Common myeloid progenitor, CD34-positive (primary cell): ENCODE measurements at regions not wholly inside any gene's neighbourhood (a gene's known extent, or its start where the extent isn't known, plus 50 kb on each side); places are given as distances from the start of the nearest gene placed in this dataset.

ENCODE experiments used
- CTCF ChIA-PET: fragments of 350-600 bp; sonication (Branson Sonifier 250); formaldehyde crosslinking; loops from one replicate; lab custom pipeline; 2021; ENCODE audit warnings: antibody characterized with exemption; lab: Charles Lee
- POLR2A ChIA-PET: fragments of 350-600 bp; sonication (Branson Sonifier 250); formaldehyde crosslinking; loops from one replicate; lab custom pipeline; 2021; ENCODE audit warnings: antibody characterized with exemption; lab: Charles Lee
- DNase-seq, 3 donors: peaks; one replicate each; pipeline versions ENCODE4 v3.0.0 to v3.0.0-alpha.2; 2013
- H3K27ac ChIP-seq, 2 experiments: 1 replicate in 1 of 2; 2 replicates in 1 of 2; pipeline ENCODE4 v1.7.0; 2013; ENCODE audit warnings: inconsistent platforms in 2 of 2, low read length in 2 of 2, mild to moderate bottlenecking in 2 of 2, low read depth in 1 of 2, moderate library complexity in 1 of 2; ENCODE audit not compliant: severe bottlenecking in 2 of 2, insufficient read depth in 1 of 2, poor library complexity in 1 of 2
- H3K27me3 ChIP-seq, 5 experiments: replicated peaks in 2 of 5; 1 replicate in 3 of 5; 2 replicates in 2 of 5; pipeline versions ENCODE4 v1.6.1 to v1.7.0; 2013; ENCODE audit warnings: low read length in 4 of 5, mild to moderate bottlenecking in 2 of 5, moderate library complexity in 2 of 5, inconsistent platforms in 1 of 5; ENCODE audit not compliant: insufficient read depth in 5 of 5, control insufficient read depth in 4 of 5
- H3K36me3 ChIP-seq, 4 experiments: 1 replicate in 2 of 4; 2 replicates in 2 of 4; pipeline versions ENCODE4 v1.6.1 to v1.7.0; 2013; ENCODE audit warnings: low read length in 3 of 4, control low read depth in 1 of 4, mild to moderate bottlenecking in 1 of 4; ENCODE audit not compliant: control insufficient read depth in 4 of 4, insufficient read depth in 4 of 4
- H3K4me1 ChIP-seq, 4 experiments: 1 replicate in 3 of 4; 2 replicates in 1 of 4; pipeline versions ENCODE4 v1.6.1 to v1.7.1; 2013; ENCODE audit warnings: low read length in 3 of 4, mild to moderate bottlenecking in 3 of 4, control low read depth in 1 of 4, inconsistent platforms in 1 of 4, moderate library complexity in 1 of 4; ENCODE audit not compliant: control insufficient read depth in 4 of 4, insufficient read depth in 4 of 4; ENCODE audit errors: control extremely low read depth in 1 of 4
- H3K4me3 ChIP-seq, 7 experiments: 1 replicate in 4 of 7; 2 replicates in 3 of 7; pipeline versions ENCODE4 v1.5.1 to v1.7.0; 2013; ENCODE audit warnings: mild to moderate bottlenecking in 7 of 7, low read length in 6 of 7, moderate library complexity in 6 of 7, inconsistent platforms in 2 of 7, low read depth in 2 of 7, control low read depth in 1 of 7; ENCODE audit not compliant: insufficient read depth in 4 of 7, control insufficient read depth in 1 of 7; ENCODE audit errors: extremely low read depth in 1 of 7
- H3K9me3 ChIP-seq, 5 experiments: 1 replicate in 4 of 5; 2 replicates in 1 of 5; pipeline versions ENCODE4 v1.6.1 to v1.7.1; 2013; ENCODE audit warnings: low read length in 4 of 5, mild to moderate bottlenecking in 2 of 5, inconsistent platforms in 1 of 5, low read depth in 1 of 5, moderate library complexity in 1 of 5; ENCODE audit not compliant: control insufficient read depth in 4 of 5, insufficient read depth in 2 of 5; ENCODE audit errors: control extremely low read depth in 1 of 5
- WGBS: methylation state at CpG from one replicate; pipeline ENCODE4 v1.1.5; 2013; ENCODE audit not compliant: insufficient coverage; 5-methylcytosine and 5-hydroxymethylcytosine counted together

GRCh38 chr3:16102187-16102561, 72.3 kb upstream of the GALNT15 start:
- 93% methylated on average over 2 of the region's 2 CpGs for WGBS
- DNase-seq, result no peak

GRCh38 chr3:16102905-16103364, 71.5 kb upstream of the GALNT15 start:
- ChIA-PET POLR2A (no interaction called here), CTCF (no interaction called here)
- no peak overlapping the region for H3K4me3 ChIP-seq
- no peaks in the 10 kb centered on the region for H3K36me3 ChIP-seq
- no peaks in the 10 kb centered on the region for H3K4me1 ChIP-seq
- no peak overlapping the region for H3K27ac ChIP-seq
- H3K9me3 ChIP-seq, result no peaks in the 10 kb centered on the region
- no peaks in the 10 kb centered on the region for H3K27me3 ChIP-seq
- DNase-seq, result peak in 2 of 3 donors; percentile 1 to 17

More at GRCh38 chr3:16102187-16102561, 72.3 kb upstream of the GALNT15 start:
- POLR2A ChIA-PET, result no interaction called here
- H3K27me3 ChIP-seq, result no peaks in the 10 kb centered on the region
- CTCF ChIA-PET, result no interaction called here
- no peaks in the 10 kb centered on the region for H3K4me1 ChIP-seq
- no peak overlapping the region for H3K4me3 ChIP-seq
- no peaks in the 10 kb centered on the region for H3K9me3 ChIP-seq
- no peaks in the 10 kb centered on the region for H3K36me3 ChIP-seq
- no peak overlapping the region for H3K27ac ChIP-seq

DNA sequence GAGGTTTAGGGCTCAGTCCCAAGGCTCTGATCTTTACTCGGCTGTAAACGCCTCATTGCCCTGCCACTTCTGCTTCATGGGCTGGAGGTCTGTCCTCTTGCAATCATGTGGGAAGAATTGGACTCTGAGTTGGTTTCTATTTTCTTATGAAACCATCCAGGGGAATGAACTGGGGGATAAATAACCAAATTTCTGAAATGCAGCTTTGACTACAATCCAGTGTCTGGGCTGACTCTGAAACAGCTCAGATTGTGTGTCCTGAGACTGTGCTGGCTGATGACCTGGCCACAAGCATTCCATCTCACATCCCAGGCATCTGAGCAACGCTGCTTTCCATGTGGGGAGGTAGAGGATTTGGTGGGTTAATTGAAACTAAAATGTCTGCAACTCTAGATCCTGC, 71.0 kb upstream of the GALNT15 start:
- H3K4me3 ChIP-seq, result no peak overlapping the region
- no peaks in the 10 kb centered on the region for H3K36me3 ChIP-seq
- WGBS, result 100% methylated on average over 2 of the region's 3 CpGs
- DNase-seq, result no peak
- CTCF ChIA-PET, result no interaction called here
- POLR2A ChIA-PET, result no interaction called here
- H3K4me1 ChIP-seq, result no peaks in the 10 kb centered on the region
- no peaks in the 10 kb centered on the region for H3K9me3 ChIP-seq
- no peak overlapping the region for H3K27ac ChIP-seq
- no peaks in the 10 kb centered on the region for H3K27me3 ChIP-seq

DNA sequence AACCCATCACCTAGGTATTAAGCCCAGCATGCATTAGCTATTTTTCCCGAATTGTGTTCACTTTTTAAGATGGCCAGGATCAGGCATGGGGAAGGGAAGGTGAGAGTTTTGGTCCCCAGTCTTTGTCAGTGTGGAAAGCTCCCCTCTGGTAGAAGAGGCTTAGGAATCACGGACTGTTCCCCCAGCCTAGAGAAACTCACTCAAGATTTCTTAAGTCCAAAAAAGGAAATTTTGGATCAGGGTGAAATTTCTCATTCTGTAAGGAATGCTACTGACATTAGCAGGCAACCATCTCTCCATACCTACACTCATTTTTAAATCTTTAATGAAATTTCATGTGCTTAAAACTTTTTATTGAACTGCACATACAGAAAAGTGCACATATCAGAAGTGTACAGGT, 70.3 kb upstream of the GALNT15 start:
- Histone ChIP-seq H3K27me3 (no peaks in the 10 kb centered on the region), H3K4me1 (no peaks in the 10 kb centered on the region), H3K27ac (no peak overlapping the region), H3K36me3 (no peaks in the 10 kb centered on the region), H3K9me3 (no peaks in the 10 kb centered on the region), H3K4me3 (no peak overlapping the region)
- ChIA-PET POLR2A (no interaction called here), CTCF (no interaction called here)
- no peak for DNase-seq
- WGBS, result 100% methylated on average over 1 of the region's 2 CpGs

- ChIA-PET CTCF (no interaction called here), POLR2A (no interaction called here)
- no peak for DNase-seq
- Histone ChIP-seq H3K36me3 (no peaks in the 10 kb centered on the region), H3K4me1 (no peaks in the 10 kb centered on the region), H3K27ac (no peak overlapping the region), H3K4me3 (no peak overlapping the region), H3K27me3 (no peaks in the 10 kb centered on the region), H3K9me3 (peaks cover 0 to 6% (median 0%) of the 10 kb centered on the region in 5 experiments)
- 100% methylated on average over 1 of the region's 1 CpG for WGBS
Measured at GRCh38 chr3:16106050-16106449, 68.4 kb upstream of the GALNT15 start.

- peaks cover 0 to 9% (median 3%) of the 10 kb centered on the region in 5 experiments for H3K9me3 ChIP-seq
- H3K4me1 ChIP-seq, result no peaks in the 10 kb centered on the region
- H3K27me3 ChIP-seq, result no peaks in the 10 kb centered on the region
- H3K36me3 ChIP-seq, result no peaks in the 10 kb centered on the region
- WGBS, result no CpG with 5 or more reads among the region's 2 CpGs
- H3K4me3 ChIP-seq, result no peak overlapping the region
- no peak for DNase-seq
- CTCF ChIA-PET, result no interaction called here
- H3K27ac ChIP-seq, result no peak overlapping the region
- POLR2A ChIA-PET, result no interaction called here
Measured at GRCh38 chr3:16108424-16108823, 66.1 kb upstream of the GALNT15 start.

DNA sequence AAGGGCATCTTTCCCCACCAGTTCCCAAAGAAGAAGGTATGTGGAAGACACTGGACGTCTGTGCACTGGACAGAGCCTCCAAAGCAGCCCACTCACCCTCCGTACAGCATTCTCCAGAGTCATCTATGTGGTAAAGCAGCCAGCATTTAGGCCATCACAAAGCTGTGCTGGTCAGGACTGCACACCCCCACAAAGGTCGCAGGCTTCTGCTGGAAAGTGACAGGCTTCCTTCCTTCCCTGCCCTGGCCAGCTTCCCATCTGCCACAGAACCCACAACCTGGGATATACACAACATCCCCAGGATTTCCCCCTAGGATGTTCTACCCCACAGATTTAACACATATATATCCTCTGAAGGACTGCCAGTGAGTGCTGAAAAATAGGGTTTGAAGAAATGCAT, 64.6 kb upstream of the GALNT15 start:
- Histone ChIP-seq H3K27ac (no peak overlapping the region), H3K4me1 (no peaks in the 10 kb centered on the region), H3K27me3 (no peaks in the 10 kb centered on the region), H3K36me3 (no peaks in the 10 kb centered on the region), H3K4me3 (no peak overlapping the region), H3K9me3 (peaks cover 0 to 9% (median 3%) of the 10 kb centered on the region in 5 experiments)
- CTCF ChIA-PET, result interaction anchor here (1.0 to 1.2 kb wide), 2 partner anchors 23 to 48 kb away, joined by 3 to 5 read pairs; no protein-coding TSS in a partner anchor
- no peak for DNase-seq
- POLR2A ChIA-PET, result no interaction called here
- 72% methylated on average over 3 of the region's 3 CpGs for WGBS
